HG03159 (cell line): ENCODE measurements at regions not wholly inside any gene's neighbourhood (a gene's known extent, or its start where the extent isn't known, plus 50 kb on each side); places are given as distances from the start of the nearest gene placed in this dataset.

ENCODE experiments used
- ATAC-seq: cut with Tn5 transposase; IDR thresholded peaks from one replicate; pipeline ENCODE4 v1.9.1; 2021; ENCODE audit warnings: mild to moderate bottlenecking, moderate library complexity; ENCODE audit not compliant: unreplicated experiment

DNA sequence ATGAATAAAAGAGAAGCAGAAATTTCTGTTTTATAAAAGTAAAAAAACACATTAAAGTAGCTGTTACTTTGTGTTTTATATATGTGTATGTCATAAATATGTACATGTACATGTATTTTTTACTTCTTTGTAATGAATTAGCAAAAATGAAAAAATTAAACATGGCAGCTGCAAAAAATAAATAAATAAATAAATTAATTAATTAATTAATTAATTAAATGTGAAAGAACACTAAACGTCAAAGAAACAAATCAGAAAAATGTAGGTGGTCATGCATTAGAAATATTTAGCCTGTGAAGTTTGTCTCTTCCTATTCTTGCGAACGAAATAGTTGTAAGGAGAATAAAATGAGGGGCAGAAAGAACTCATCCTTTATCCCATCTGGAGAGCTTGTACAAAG is 357.0 kb downstream of the ZIC4 start:
- no peak for ATAC-seq

DNA sequence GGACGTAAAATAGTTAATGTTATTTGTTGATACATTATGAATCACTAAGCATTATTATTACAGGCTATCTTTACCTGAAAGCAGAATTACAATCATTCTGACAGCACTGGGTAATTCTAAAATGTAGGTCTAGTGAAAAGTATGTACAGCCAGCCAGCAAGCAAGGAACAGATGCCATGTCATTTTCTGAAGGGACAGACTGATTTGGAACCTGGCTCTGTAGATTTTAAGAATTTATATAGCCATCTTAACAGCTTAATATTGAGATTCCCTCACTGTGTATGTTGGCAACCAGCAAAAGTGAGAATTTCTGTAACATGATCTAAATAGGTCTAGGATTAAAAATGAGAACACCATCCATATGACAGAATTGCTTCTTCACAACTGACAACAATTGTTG is 359.4 kb downstream of the ZIC4 start:
- no peak for ATAC-seq

DNA sequence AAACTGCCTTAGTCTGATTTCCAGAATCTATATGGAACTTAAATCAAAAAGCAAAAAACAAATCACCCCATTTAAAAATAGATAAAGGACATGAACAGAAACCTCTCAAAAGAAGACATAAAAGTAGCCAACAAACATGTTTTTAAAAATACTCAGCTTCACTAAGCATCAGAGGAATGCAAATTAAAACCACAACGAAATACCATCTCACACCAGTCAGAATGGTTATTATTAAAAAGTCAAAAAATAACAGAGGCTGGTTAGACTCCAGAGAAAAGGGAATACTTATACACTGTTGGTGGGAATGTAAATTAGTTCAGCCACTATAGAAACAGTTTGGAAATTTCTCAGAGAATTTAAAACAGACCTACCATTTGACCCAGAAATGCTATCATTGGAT is 367.9 kb downstream of the ZIC4 start:
- no peak for ATAC-seq

- ATAC-seq, result no peak
These were observed 372.0 kb downstream of the ZIC4 start for GRCh38 chr3:147034359-147034758.

GRCh38 chr3:147030274-147030673 is 376.1 kb downstream of the ZIC4 start:
- ATAC-seq, result no peak

GRCh38 chr3:147015334-147015733 is 391.0 kb downstream of the ZIC4 start:
- no peak for ATAC-seq

DNA sequence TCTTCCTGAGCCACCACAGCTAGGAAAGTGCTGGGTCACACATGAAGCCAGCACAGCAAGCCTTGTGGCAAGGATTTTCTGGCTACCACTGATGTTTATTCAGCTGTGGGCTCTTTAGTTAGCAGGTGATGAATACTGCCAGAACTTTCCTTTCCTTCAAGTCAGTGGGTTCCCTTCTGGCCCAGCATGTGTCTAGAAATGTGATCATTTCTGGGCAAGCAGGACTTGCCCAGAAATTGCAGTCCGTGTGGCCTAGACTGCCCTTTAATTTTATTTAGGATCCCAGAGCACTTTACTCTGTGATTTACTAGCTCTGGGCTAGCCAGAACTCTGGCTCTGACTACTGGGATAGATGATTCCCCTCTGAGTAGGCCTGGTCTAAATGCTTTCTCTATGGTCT is 397.5 kb downstream of the ZIC4 start:
- no peak for ATAC-seq

GRCh38 chr3:147008458-147008857 is 397.9 kb downstream of the ZIC4 start:
- ATAC-seq, result no peak

- no peak for ATAC-seq
These were observed 398.6 kb downstream of the ZIC4 start for GRCh38 chr3:147007736-147008245.

GRCh38 chr3:147002721-147003120 is 397.6 kb upstream of the PLSCR5 start:
- no peak for ATAC-seq

DNA sequence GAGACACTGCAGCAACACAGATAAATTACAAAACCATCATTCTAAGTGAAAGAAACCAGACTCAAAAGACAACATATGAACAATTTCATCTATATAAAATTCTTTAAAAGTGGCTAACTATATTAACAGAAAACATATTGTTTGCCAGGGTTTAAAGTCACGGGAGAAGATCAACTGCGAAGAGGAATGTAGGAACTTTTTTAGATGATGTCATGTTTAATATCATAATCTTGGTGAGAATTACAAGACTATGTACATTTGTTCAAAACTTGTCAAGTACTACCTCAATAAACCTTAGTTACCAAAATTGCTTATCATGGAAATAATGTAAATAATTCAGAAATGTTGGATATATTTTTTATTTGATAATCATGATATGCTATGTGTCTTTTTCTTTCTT is 395.1 kb upstream of the PLSCR5 start:
- ATAC-seq, result no peak

DNA sequence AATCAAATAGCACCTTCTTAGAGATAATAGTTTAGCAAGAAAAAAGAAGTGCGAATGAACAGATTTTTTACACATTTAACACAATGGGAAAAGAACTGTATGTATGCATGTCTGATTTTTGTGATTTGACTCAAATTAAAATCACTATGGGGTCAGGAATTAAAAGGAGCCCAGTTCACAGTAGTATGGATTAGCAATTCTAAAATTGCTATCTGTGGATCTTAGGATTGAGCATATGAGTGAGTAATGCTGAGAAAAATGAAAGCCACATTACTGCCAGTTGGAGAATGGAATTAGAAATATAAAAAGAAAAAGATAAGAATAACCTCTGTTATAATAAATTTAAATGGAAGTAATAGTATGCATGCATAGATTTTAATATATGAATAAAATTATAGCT is 386.8 kb upstream of the PLSCR5 start:
- no peak for ATAC-seq

GRCh38 chr3:146975476-146975875 is 370.3 kb upstream of the PLSCR5 start:
- no peak for ATAC-seq

DNA sequence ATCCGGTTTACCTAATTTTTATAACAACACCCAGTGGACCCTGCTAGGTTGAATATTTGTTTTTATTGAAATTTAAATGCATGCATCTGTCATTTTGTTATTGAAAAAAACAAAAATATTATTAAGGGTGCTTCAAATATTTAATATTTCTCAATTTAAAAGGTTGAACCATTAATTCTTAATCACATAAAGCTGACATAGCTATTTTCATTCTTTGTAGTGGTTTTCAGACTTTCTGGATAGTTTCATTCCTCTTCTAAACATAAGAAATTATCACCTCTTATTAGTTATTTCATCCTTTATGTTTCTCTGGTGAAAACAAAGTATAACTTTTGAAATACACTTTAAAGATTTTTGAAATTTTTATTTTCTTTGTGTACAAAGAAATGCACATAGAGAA is 369.9 kb upstream of the PLSCR5 start:
- ATAC-seq, result no peak

GRCh38 chr3:146974001-146974400 is 368.9 kb upstream of the PLSCR5 start:
- no peak for ATAC-seq

DNA sequence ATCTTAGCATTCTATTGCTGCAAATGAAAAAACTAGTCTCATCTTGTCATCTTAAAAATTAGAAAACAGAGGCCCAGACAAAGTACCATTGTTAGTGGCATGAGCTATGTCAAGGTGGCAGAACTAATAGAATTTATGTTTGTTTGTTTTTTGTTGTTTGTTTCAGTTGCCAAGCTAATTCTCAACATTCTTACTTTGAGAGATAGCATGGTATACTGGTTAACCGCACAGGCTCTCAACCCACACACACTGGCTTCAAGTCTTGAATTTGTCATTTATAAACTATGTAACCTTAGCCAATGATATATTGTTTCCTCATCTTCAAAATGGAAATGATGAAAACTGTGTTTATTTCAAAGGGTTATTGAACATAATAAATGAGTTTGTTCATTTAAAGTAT is 367.6 kb upstream of the PLSCR5 start:
- ATAC-seq, result no peak

DNA sequence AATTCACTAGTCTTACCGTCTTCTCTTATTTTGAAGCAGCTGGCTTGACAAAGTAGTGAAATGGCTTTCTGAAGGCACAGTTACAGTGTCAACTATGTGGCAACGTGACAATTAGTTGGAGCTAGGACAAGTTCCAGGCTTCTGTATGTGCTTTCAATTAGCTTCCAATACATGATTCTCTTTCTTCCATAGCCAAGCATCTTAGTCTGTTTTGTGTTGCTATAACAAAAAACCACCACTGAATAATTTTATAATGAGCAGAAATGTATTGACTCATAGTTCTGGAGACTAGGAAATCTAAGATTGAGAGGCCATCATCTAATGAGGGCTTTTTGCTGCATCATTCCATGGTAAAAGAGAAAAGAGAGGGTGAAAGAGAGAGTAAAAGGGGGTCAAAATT is 365.1 kb upstream of the PLSCR5 start:
- no peak for ATAC-seq

GRCh38 chr3:146969356-146969755 is 364.2 kb upstream of the PLSCR5 start:
- ATAC-seq, result no peak

GRCh38 chr3:146968204-146968651 is 363.1 kb upstream of the PLSCR5 start:
- no peak for ATAC-seq

- no peak for ATAC-seq
These were observed 362.6 kb upstream of the PLSCR5 start for GRCh38 chr3:146967783-146968182.

GRCh38 chr3:146966124-146966523 is 361.0 kb upstream of the PLSCR5 start:
- ATAC-seq, result no peak

GRCh38 chr3:146953511-146953981 is 348.4 kb upstream of the PLSCR5 start:
- ATAC-seq, result no peak

DNA sequence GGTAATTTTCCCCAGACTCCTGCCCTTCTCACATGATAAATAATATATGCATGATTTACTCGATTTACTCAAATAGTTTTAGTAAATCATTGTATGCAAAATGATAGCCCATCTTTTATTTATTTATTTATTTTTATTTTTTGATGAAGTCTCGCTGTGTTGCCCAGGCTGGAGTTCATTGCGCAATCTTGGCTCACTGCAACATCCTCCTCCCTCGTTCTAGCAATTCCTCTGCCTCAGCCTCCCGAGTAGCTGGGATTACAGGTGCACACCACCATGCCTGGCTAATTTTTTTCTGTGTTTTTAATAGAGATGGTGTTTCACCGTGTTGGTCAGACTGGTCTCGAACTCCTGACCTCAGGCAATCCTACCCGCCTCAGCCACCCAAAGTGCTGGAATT is 343.8 kb upstream of the PLSCR5 start:
- ATAC-seq, result no peak

DNA sequence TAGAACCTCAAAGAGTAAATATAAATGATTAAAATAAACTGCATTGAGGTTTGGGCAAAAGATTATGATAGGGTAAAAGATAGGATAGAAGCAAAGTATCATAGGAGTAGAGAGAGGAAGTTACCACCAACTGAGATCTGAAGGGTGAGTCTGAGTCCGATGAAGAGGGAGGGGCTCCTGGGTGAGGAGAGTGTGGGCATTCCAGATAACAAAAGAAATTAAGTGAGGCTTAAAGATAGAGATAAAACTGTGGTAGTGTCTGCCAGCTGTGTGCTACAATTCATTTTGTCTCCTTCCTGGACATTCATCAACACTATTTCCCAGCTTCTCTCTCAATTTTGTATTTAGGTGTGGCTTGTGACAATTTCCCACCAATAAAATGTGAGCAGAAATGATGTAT is 343.0 kb upstream of the PLSCR5 start:
- no peak for ATAC-seq
